Breast epithelium (tissue), 4 donors: ENCODE measurements at regions not wholly inside any gene's neighbourhood (a gene's known extent, or its start where the extent isn't known, plus 50 kb on each side); places are given as distances from the start of the nearest gene placed in this dataset.
A peak's percentile ranks its signal among the peaks of the same experiment; 100 is the strongest.

Source experiments
- DNase-seq, 2 donors: peaks; one replicate each; pipeline ENCODE4 v3.0.0-alpha.2; 2019; ENCODE audit warnings: low spot score in 2 of 2
- H3K27ac ChIP-seq, 2 donors: fragments of 200-600 bp; sonication (generic) in 1 of 2; one replicate each; pipeline ENCODE4 v1.5.1; 2016 to 2019; ENCODE audit warnings: mild to moderate bottlenecking in 1 of 2
- H3K27me3 ChIP-seq, 2 donors: fragments of 200-600 bp; sonication (generic) in 1 of 2; one replicate each; pipeline versions ENCODE4 v1.5.1 to v1.6.0; 2017 to 2019; ENCODE audit warnings: control low read depth in 1 of 2, mild to moderate bottlenecking in 1 of 2
- H3K36me3 ChIP-seq: fragments of 200-600 bp; one replicate; pipeline ENCODE4 v1.5.1; 2019
- H3K4me1 ChIP-seq, 2 donors: fragments of 200-600 bp; sonication (generic); one replicate each; pipeline ENCODE4 v1.5.1; 2016 to 2019; ENCODE audit warnings: control low read depth in 1 of 2
- H3K4me3 ChIP-seq, 3 donors: fragments of 200-600 bp; sonication (generic); 1 replicate in 2 of 3; 2 replicates in 1 of 3; pipeline ENCODE4 v1.5.1; 2016 to 2019; ENCODE audit warnings: mild to moderate bottlenecking in 3 of 3, moderate library complexity in 2 of 3
- H3K9me3 ChIP-seq, 2 donors: fragments of 200-600 bp; sonication (generic) in 1 of 2; one replicate each; pipeline ENCODE4 v1.5.1; 2016 to 2019; ENCODE audit warnings: control low read depth in 1 of 2
- POLR2A ChIP-seq: fragments of 450-650 bp; IDR thresholded peaks from one replicate; pipeline ENCODE4 v1.6.1; 2016; ENCODE audit warnings: antibody characterized with exemption, mild to moderate bottlenecking, moderate library complexity
- POLR2AphosphoS5 ChIP-seq, 3 donors: sonication (generic); formaldehyde crosslinking; IDR thresholded peaks; one replicate each; pipeline ENCODE4 v1.6.1; 2017; ENCODE audit warnings: antibody characterized with exemption in 3 of 3
- intact Hi-C: fragments of 100-400 bp; cut with DNase I; formaldehyde crosslinking; loops from one replicate; pipeline ENCODE4 v1.15.1; 2023; ENCODE audit warnings: low total_unique reads
- TF ChIP-seq, protein P1 (sequence below), 3 donors: fragments of 450-650 bp; IDR thresholded peaks; one replicate each; pipeline ENCODE4 v1.5.1; 2016 to 2017; ENCODE audit warnings: antibody characterized with exemption in 3 of 3, mild to moderate bottlenecking in 3 of 3, moderate library complexity in 3 of 3

DNA sequence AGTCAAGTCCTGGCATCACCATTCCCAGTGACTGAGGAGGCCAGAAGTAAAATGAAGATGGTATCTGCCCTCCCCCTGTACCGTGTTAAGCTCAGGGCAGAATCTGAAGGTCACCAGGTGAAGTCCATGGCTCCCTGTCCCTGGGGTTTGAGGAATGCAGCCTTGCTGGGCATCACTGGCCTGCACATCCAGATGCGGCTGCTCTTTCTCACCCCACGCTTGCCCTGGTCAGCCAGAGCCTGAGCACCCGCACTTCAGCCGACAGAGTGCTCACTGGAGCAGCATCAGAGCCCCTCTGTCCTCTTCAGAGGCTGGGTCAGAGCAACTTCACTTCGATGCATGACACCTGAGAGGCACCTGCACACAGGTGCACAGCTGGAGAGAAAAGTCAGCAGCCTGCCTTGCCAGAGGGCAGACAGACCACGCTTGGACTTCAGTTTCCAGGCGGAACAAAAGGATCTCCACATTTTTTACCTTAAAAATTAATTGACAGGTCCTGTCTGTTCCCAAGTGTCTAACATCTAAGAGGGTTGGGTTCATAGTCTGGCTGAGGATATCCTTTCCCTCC, 267.3 kb downstream of the ANAPC1 start:
- TF ChIP-seq POLR2A (no peak), POLR2AphosphoS5 (IDR thresholded peaks at IDR 0.05) (no peak)
- DNase-seq: no peak
- Histone ChIP-seq H3K4me1 (peaks cover 0 to 6% of the 10 kb centered on the region in 2 donors), H3K36me3 (no peaks in the 10 kb centered on the region), H3K9me3 (no peaks in the 10 kb centered on the region), H3K4me3 (no peak overlapping the region), H3K27ac (no peak overlapping the region), H3K27me3 (no peaks in the 10 kb centered on the region)
- intact Hi-C loops: no loop called here

DNA sequence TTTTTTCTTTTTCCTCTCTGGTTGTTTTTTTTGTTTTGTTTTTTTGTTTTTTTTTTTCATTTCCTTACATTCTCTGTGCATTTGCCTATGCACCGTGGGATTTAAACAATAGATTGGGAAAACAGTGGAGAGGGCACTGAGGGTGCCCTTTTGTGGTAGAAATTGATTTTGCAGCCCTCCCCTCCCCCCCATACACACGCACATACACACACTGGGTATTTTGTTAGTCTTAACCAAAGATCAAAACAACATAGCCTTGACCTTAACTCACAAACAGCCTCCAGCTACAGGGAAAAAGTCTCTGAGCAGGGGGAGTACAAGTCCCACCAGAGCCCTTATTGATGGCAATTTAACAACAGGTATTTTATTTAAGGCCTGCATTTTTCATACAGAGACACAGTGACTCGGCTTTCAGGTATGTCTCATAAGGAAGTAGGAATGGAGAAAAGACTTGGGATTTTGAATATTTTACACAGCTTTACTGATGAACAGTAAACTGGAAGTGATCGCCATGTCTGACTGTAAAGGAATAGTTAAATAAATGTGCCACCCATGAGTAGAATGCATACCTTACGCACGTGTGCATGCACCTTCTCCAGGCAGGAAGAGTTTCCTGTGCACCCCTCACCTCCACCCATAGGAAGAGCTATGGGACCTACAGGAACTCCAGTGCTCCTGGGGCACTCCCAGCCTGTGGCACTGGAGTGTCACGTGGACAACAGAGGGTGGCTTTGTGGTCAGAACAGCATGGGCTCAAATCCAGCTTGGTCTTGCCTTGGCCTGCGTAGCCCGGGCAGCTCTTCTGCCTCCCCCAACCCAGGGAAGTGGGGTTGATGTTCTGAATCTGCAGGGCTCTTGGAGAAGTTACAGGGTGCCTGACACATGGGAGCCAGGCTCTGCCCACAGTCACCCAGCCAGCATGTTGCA, 266.4 kb downstream of the ANAPC1 start:
- peaks cover 0 to 6% of the 10 kb centered on the region in 2 donors for H3K4me1 ChIP-seq
- intact Hi-C loops: no loop called here
- no peaks in the 10 kb centered on the region for H3K9me3 ChIP-seq
- no peaks in the 10 kb centered on the region for H3K36me3 ChIP-seq
- peak overlapping the region in 1 of 2 donors; percentile 32 for H3K27ac ChIP-seq
- DNase-seq: peak in 1 of 2 donors; percentile 18
- TF ChIP-seq, protein P1, sequence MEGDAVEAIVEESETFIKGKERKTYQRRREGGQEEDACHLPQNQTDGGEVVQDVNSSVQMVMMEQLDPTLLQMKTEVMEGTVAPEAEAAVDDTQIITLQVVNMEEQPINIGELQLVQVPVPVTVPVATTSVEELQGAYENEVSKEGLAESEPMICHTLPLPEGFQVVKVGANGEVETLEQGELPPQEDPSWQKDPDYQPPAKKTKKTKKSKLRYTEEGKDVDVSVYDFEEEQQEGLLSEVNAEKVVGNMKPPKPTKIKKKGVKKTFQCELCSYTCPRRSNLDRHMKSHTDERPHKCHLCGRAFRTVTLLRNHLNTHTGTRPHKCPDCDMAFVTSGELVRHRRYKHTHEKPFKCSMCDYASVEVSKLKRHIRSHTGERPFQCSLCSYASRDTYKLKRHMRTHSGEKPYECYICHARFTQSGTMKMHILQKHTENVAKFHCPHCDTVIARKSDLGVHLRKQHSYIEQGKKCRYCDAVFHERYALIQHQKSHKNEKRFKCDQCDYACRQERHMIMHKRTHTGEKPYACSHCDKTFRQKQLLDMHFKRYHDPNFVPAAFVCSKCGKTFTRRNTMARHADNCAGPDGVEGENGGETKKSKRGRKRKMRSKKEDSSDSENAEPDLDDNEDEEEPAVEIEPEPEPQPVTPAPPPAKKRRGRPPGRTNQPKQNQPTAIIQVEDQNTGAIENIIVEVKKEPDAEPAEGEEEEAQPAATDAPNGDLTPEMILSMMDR (IDR thresholded peaks at IDR 0.05): no peak
- no peak for TF ChIP-seq POLR2A
- no peak for TF ChIP-seq POLR2AphosphoS5 (IDR thresholded peaks at IDR 0.05)
- no peaks in the 10 kb centered on the region for H3K27me3 ChIP-seq
- no peak overlapping the region for H3K4me3 ChIP-seq

DNA sequence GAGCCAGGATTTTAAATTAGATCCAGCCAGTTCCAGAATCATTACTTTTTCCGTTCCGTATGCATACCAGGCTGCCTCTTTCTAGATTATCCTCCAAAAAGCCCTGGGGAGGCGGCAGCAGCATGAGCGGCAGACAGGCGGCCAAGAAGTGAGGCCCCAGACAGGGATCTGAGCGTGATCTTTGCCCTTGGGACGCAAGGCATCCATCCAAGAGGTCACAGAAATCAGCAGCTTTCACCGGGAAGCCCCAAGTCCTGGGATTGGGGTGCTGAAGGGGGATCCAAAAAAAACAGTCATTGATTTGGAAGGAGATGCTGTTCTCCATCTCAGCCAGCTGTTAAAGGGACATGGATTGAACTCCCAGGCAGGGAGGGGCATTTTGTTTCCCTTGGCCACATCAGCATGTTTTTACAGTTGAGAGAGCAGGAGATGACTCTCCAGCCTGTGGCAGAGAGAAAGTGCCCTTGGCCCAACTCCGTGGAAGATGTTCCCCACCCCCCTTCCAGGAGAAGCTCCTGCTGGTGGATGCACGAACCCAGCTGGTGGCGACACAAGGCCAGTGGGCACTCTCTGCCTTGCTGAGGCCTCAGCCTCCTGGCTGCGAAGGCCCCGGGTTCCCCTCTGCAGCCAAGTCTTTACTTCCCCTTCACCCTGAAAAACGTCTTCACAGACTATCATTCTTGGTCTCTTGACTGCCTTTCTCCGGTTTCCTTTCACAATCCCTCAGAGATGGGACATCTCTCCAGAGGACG, 265.6 kb downstream of the ANAPC1 start:
- no peak for DNase-seq
- no peaks in the 10 kb centered on the region for H3K9me3 ChIP-seq
- no peaks in the 10 kb centered on the region for H3K36me3 ChIP-seq
- H3K27me3 ChIP-seq: no peaks in the 10 kb centered on the region
- no peak overlapping the region for H3K4me3 ChIP-seq
- peak overlapping the region in 1 of 2 donors; percentile 32 for H3K27ac ChIP-seq
- intact Hi-C loops: no loop called here
- H3K4me1 ChIP-seq: peaks cover 0 to 6% of the 10 kb centered on the region in 2 donors
- TF ChIP-seq POLR2A (no peak), POLR2AphosphoS5 (IDR thresholded peaks at IDR 0.05) (no peak)
- TF ChIP-seq, protein P1 (IDR thresholded peaks at IDR 0.05): no peak

DNA sequence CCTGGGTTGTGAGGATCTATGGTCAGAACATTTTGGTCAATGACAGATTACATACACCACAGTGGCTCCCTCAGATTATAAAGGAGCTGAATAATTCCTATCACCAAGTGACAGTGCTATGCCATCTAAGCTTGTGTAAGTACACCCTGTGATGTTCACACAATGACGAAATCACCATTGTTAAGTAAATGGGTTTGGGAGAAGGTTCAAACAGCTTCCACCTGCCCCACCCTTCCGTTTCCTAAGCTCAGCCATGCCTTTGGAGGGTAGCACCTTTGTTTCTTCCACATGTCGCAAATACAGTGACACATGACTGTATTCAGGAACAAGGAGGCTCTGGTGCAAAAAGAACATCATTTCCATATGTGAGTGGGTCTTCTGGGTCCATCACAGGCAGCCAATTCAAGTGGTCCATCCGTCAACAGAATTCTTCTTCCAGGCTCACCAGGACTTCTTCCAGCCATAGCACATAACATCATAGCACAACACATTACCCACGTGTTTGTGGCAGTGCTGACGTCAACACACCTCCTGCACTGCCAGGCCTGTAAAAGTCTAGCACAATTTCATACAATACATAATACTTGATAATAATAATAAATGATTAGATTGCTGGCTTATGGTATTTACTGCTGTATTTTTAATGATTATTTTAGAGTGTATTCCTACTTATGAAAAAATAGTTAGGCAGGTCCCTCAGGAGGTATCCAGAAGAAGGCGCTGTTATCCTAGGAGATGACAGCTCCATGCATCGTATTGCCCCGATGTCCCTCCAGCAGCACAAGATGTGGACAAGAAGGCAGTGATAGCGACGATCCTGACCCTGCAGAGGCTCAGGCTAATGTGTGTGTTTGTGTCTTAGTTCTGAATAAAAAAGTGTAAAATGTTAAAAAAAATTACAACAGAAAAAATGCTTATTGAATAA, 264.8 kb downstream of the ANAPC1 start:
- TF ChIP-seq, protein P1 (IDR thresholded peaks at IDR 0.05): no peak
- TF ChIP-seq POLR2AphosphoS5 (IDR thresholded peaks at IDR 0.05) (no peak), POLR2A (no peak)
- Histone ChIP-seq H3K9me3 (no peaks in the 10 kb centered on the region), H3K36me3 (no peaks in the 10 kb centered on the region), H3K4me3 (no peak overlapping the region), H3K27me3 (no peaks in the 10 kb centered on the region), H3K27ac (no peak overlapping the region), H3K4me1 (peaks cover 0 to 6% of the 10 kb centered on the region in 2 donors)
- DNase-seq: no peak
- intact Hi-C loops: no loop called here

DNA sequence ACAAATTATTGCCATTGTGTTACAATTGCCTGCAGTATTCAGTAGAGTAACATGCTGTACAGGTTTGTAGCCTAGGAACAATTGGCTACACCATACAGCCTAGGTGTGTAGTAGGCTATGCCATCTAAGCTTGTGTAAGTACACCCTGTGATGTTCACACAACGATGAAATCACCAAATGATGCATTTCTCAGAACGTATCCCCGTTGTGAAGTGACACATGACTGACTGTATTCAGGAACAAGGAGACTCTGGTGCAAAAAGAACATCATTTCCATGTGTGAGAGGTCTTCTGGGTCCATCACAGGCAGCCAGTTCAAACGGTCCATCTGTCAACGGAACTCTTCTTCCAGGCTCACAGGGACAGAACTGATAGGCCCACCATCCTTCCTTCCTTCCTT, 263.7 kb downstream of the ANAPC1 start:
- intact Hi-C loops: no loop called here
- TF ChIP-seq POLR2A (no peak), POLR2AphosphoS5 (IDR thresholded peaks at IDR 0.05) (no peak)
- TF ChIP-seq, protein P1 (IDR thresholded peaks at IDR 0.05): no peak
- no peak for DNase-seq

More for the DNA sequence above, 263.7 kb downstream of the ANAPC1 start:
- peaks cover 0 to 6% of the 10 kb centered on the region in 2 donors for H3K4me1 ChIP-seq
- no peaks in the 10 kb centered on the region for H3K9me3 ChIP-seq
- no peaks in the 10 kb centered on the region for H3K27me3 ChIP-seq
- H3K27ac ChIP-seq: no peak overlapping the region
- no peak overlapping the region for H3K4me3 ChIP-seq
- H3K36me3 ChIP-seq: no peaks in the 10 kb centered on the region
